PFSK-1 (cell line): ENCODE measurements at regions not wholly inside any gene's neighbourhood (a gene's known extent, or its start where the extent isn't known, plus 50 kb on each side); places are given as distances from the start of the nearest gene placed in this dataset.

Experiments used
- FOXP2 ChIP-seq: optimal IDR thresholded peaks from 2 replicates; pipeline ENCODE3; 2011; ENCODE audit warnings: borderline replicate concordance, control low read depth, inconsistent platforms; ENCODE audit not compliant: insufficient read depth; ENCODE audit errors: extremely low read length, extremely low read depth
- POLR2AphosphoS5 ChIP-seq: IDR thresholded peaks from 2 replicates; pipeline ENCODE4 v1.6.1; 2012; ENCODE audit warnings: low read depth, mild to moderate bottlenecking, control low read depth, low read length, moderate library complexity
- REST ChIP-seq, 2 experiments: IDR thresholded peaks; 2 replicates each; pipeline versions ENCODE4 v1.6.1 to v1.8.0; 2011 to 2012; ENCODE audit warnings: low read depth in 2 of 2, low read length in 2 of 2, control low read depth in 1 of 2, inconsistent platforms in 1 of 2, mild to moderate bottlenecking in 1 of 2, moderate library complexity in 1 of 2; ENCODE audit not compliant: insufficient read depth in 1 of 2
- SIN3A ChIP-seq: IDR thresholded peaks from 2 replicates; pipeline ENCODE4 v1.6.1; 2012; ENCODE audit warnings: mild to moderate bottlenecking, low read length, moderate library complexity, borderline replicate concordance; ENCODE audit not compliant: insufficient read depth
- TAF1 ChIP-seq: IDR thresholded peaks from 2 replicates; pipeline ENCODE4 v1.6.1; 2012; ENCODE audit warnings: low read length, control low read depth, borderline replicate concordance; ENCODE audit not compliant: insufficient read depth

- no peak for TF ChIP-seq SIN3A
- no peak for TF ChIP-seq POLR2AphosphoS5
- no peak for TF ChIP-seq TAF1
- TF ChIP-seq REST (IDR thresholded peaks at IDR 0.05; ENCODE audit: insufficient read depth in 1 of 2, low read depth in 2 of 2, low read length in 2 of 2), result no peak
- no peak for TF ChIP-seq FOXP2
Observed at GRCh38 chr10:83673316-83673715, 466.0 kb upstream of the GHITM start.

- TF ChIP-seq SIN3A, result no peak
- no peak for TF ChIP-seq FOXP2
- TF ChIP-seq TAF1, result no peak
- no peak for TF ChIP-seq POLR2AphosphoS5
- no peak for TF ChIP-seq REST (IDR thresholded peaks at IDR 0.05; ENCODE audit: insufficient read depth in 1 of 2, low read depth in 2 of 2, low read length in 2 of 2)
Observed at GRCh38 chr10:83677795-83678194, 461.5 kb upstream of the GHITM start.

GRCh38 chr10:83678850-83679249 is 460.5 kb upstream of the GHITM start:
- TF ChIP-seq REST (IDR thresholded peaks at IDR 0.05; ENCODE audit: insufficient read depth in 1 of 2, low read depth in 2 of 2, low read length in 2 of 2) (no peak), TAF1 (no peak), POLR2AphosphoS5 (no peak), SIN3A (no peak), FOXP2 (no peak)

DNA sequence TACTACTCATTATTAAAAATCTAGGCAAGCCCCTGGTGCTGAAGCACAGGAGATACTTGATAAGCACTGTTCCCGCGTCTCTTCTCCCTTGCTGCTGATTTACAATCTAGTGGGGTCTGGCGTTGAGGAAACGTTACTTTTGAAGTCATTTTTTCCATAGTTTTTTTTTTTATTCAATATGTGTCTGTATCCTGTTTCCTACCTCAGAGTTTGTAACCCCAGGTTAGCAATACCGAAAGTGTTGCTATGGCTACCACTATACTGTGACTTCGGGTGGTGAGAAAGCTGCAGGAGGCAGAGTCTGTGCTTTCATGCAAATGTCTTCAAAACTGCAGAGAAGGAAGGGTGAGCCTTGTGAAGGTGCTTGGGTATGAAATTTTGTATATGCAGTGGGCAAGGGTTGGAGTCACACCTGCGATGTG is 458.8 kb upstream of the GHITM start:
- TF ChIP-seq POLR2AphosphoS5 (no peak), REST (IDR thresholded peaks at IDR 0.05; ENCODE audit: insufficient read depth in 1 of 2, low read depth in 2 of 2, low read length in 2 of 2) (no peak), TAF1 (no peak), SIN3A (no peak), FOXP2 (no peak)

GRCh38 chr10:83682414-83682813 is 456.9 kb upstream of the GHITM start:
- TF ChIP-seq REST (IDR thresholded peaks at IDR 0.05; ENCODE audit: insufficient read depth in 1 of 2, low read depth in 2 of 2, low read length in 2 of 2), result no peak
- TF ChIP-seq POLR2AphosphoS5, result no peak
- TF ChIP-seq TAF1, result no peak
- TF ChIP-seq SIN3A, result no peak
- no peak for TF ChIP-seq FOXP2
